HUES64 (cell line): ENCODE measurements at regions not wholly inside any gene's neighbourhood (a gene's known extent, or its start where the extent isn't known, plus 50 kb on each side); places are given as distances from the start of the nearest gene placed in this dataset.
A peak's percentile ranks its signal among the peaks of the same experiment; 100 is the strongest.

Source experiments
- H3K27ac ChIP-seq: 2 replicates; pipeline ENCODE4 v1.7.0; 2013; ENCODE audit warnings: low read depth, low read length, inconsistent platforms
- H3K27me3 ChIP-seq: 2 replicates; pipeline ENCODE4 v1.6.1; 2013; ENCODE audit warnings: mild to moderate bottlenecking, low read length; ENCODE audit not compliant: insufficient read depth
- H3K36me3 ChIP-seq: 2 replicates; pipeline ENCODE4 v1.6.1; 2013; ENCODE audit warnings: mild to moderate bottlenecking, low read length; ENCODE audit not compliant: insufficient read depth
- H3K4me1 ChIP-seq: 2 replicates; pipeline ENCODE4 v1.6.1; 2013; ENCODE audit warnings: mild to moderate bottlenecking, low read length, moderate library complexity; ENCODE audit not compliant: insufficient read depth
- H3K4me3 ChIP-seq: 2 replicates; pipeline ENCODE4 v1.5.1; 2013; ENCODE audit warnings: mild to moderate bottlenecking, low read length, moderate library complexity
- H3K9ac ChIP-seq: 2 replicates; pipeline ENCODE4 v1.6.1; 2013; ENCODE audit warnings: mild to moderate bottlenecking, low read depth, low read length
- H3K9me3 ChIP-seq: 2 replicates; pipeline ENCODE4 v1.6.1; 2013; ENCODE audit warnings: low read depth, low read length; ENCODE audit not compliant: insufficient read depth
- WGBS: fragments of 150-250, 120-280 bp; methylation state at CpG from one replicate; pipeline ENCODE4 v1.1.7; 2013; ENCODE audit warnings: missing lambda C conversion rate; 5-methylcytosine and 5-hydroxymethylcytosine counted together

- no peaks in the 10 kb centered on the region for H3K9me3 ChIP-seq
- 91% methylated on average over 19 of the region's 19 CpGs for WGBS
- no peak overlapping the region for H3K27ac ChIP-seq
- H3K36me3 ChIP-seq, result no peaks in the 10 kb centered on the region
- H3K4me1 ChIP-seq, result 0 out of 2 replicates have a peak, but pooled peaks cover 6% of the 10 kb centered on the region
- no peak overlapping the region for H3K9ac ChIP-seq
- H3K4me3 ChIP-seq, result no peak overlapping the region
- no peaks in the 10 kb centered on the region for H3K27me3 ChIP-seq
These were observed 81.7 kb downstream of the YTHDF1 start for GRCh38 chr20:63134201-63134612.

- H3K4me1 ChIP-seq, result 0 out of 2 replicates have a peak, but pooled peaks cover 6% of the 10 kb centered on the region
- no peaks in the 10 kb centered on the region for H3K9me3 ChIP-seq
- no peaks in the 10 kb centered on the region for H3K27me3 ChIP-seq
- WGBS, result 93% methylated on average over 15 of the region's 15 CpGs
- H3K36me3 ChIP-seq, result no peaks in the 10 kb centered on the region
- no peak overlapping the region for H3K9ac ChIP-seq
- no peak overlapping the region for H3K27ac ChIP-seq
- no peak overlapping the region for H3K4me3 ChIP-seq
These were observed 82.3 kb downstream of the YTHDF1 start for GRCh38 chr20:63133481-63134091.

GRCh38 chr20:63132715-63133471, 83.0 kb downstream of the YTHDF1 start:
- no peak overlapping the region for H3K27ac ChIP-seq
- no peaks in the 10 kb centered on the region for H3K36me3 ChIP-seq
- no peaks in the 10 kb centered on the region for H3K9me3 ChIP-seq
- no peak overlapping the region for H3K4me3 ChIP-seq
- H3K27me3 ChIP-seq, result no peaks in the 10 kb centered on the region
- H3K9ac ChIP-seq, result no peak overlapping the region
- 91% methylated on average over 29 of the region's 29 CpGs for WGBS
- H3K4me1 ChIP-seq, result 0 out of 2 replicates have a peak, but pooled peaks cover 6% of the 10 kb centered on the region

GRCh38 chr20:63132131-63132714, 83.7 kb downstream of the YTHDF1 start:
- Histone ChIP-seq H3K36me3 (no peaks in the 10 kb centered on the region), H3K4me1 (0 out of 2 replicates have a peak, but pooled peaks cover 6% of the 10 kb centered on the region), H3K9me3 (no peaks in the 10 kb centered on the region), H3K4me3 (no peak overlapping the region), H3K27me3 (no peaks in the 10 kb centered on the region), H3K27ac (no peak overlapping the region), H3K9ac (no peak overlapping the region)
- 92% methylated on average over 17 of the region's 17 CpGs for WGBS

GRCh38 chr20:63130658-63131577, 85.0 kb downstream of the YTHDF1 start:
- Histone ChIP-seq H3K9ac (no peak overlapping the region), H3K27me3 (no peaks in the 10 kb centered on the region)
- WGBS, result 75% methylated on average over 43 of the region's 43 CpGs

GRCh38 chr20:63129991-63130657, 85.8 kb downstream of the YTHDF1 start:
- Histone ChIP-seq H3K36me3 (no peaks in the 10 kb centered on the region), H3K4me1 (0 out of 2 replicates have a peak, but pooled peaks cover 6% of the 10 kb centered on the region), H3K4me3 (peak overlapping the region; percentile 20; the same call in 1 of the 2 replicates), H3K9me3 (no peaks in the 10 kb centered on the region), H3K27ac (no peak overlapping the region), H3K27me3 (no peaks in the 10 kb centered on the region), H3K9ac (no peak overlapping the region)
- WGBS, result 36% methylated on average over 23 of the region's 28 CpGs

More at GRCh38 chr20:63130658-63131577, 85.0 kb downstream of the YTHDF1 start:
- Histone ChIP-seq H3K9me3 (no peaks in the 10 kb centered on the region), H3K27ac (no peak overlapping the region), H3K4me1 (0 out of 2 replicates have a peak, but pooled peaks cover 6% of the 10 kb centered on the region), H3K36me3 (no peaks in the 10 kb centered on the region), H3K4me3 (no peak overlapping the region)

GRCh38 chr20:63129376-63129965, 86.5 kb downstream of the YTHDF1 start:
- Histone ChIP-seq H3K4me3 (no peak overlapping the region), H3K4me1 (0 out of 2 replicates have a peak, but pooled peaks cover 6% of the 10 kb centered on the region), H3K36me3 (no peaks in the 10 kb centered on the region), H3K27ac (no peak overlapping the region), H3K9ac (no peak overlapping the region), H3K27me3 (no peaks in the 10 kb centered on the region), H3K9me3 (no peaks in the 10 kb centered on the region)
- 85% methylated on average over 9 of the region's 9 CpGs for WGBS

- no peaks in the 10 kb centered on the region for H3K36me3 ChIP-seq
- 93% methylated on average over 17 of the region's 17 CpGs for WGBS
- H3K27me3 ChIP-seq, result no peaks in the 10 kb centered on the region
- H3K4me3 ChIP-seq, result no peak overlapping the region
- H3K27ac ChIP-seq, result no peak overlapping the region
- no peak overlapping the region for H3K9ac ChIP-seq
- H3K9me3 ChIP-seq, result no peaks in the 10 kb centered on the region
- 0 out of 2 replicates have a peak, but pooled peaks cover 6% of the 10 kb centered on the region for H3K4me1 ChIP-seq
These were observed 87.0 kb downstream of the YTHDF1 start for GRCh38 chr20:63128956-63129355.

- Histone ChIP-seq H3K9ac (no peak overlapping the region), H3K27ac (no peak overlapping the region), H3K4me3 (no peak overlapping the region), H3K27me3 (no peaks in the 10 kb centered on the region), H3K4me1 (0 out of 2 replicates have a peak, but pooled peaks cover 6% of the 10 kb centered on the region), H3K36me3 (no peaks in the 10 kb centered on the region), H3K9me3 (no peaks in the 10 kb centered on the region)
- WGBS, result 95% methylated on average over 30 of the region's 30 CpGs
These were observed 87.6 kb downstream of the YTHDF1 start for GRCh38 chr20:63128367-63128766.
